Activated naive CD4-positive, alpha-beta T cell (primary cell): ENCODE measurements at regions not wholly inside any gene's neighbourhood (a gene's known extent, or its start where the extent isn't known, plus 50 kb on each side); places are given as distances from the start of the nearest gene placed in this dataset.

ENCODE experiments used
- DNase-seq, 4 experiments: peaks; one replicate each; lab custom pipeline; 2025; lab: John Stamatoyannopoulos, UW

- DNase-seq, result no peak
These were observed 58.4 kb upstream of the HS3ST1 start for GRCh38 chr4:11487139-11487538.

GRCh38 chr4:11485926-11486325 lies 57.2 kb upstream of the HS3ST1 start:
- DNase-seq, result no peak

GRCh38 chr4:11484531-11484930 lies 55.8 kb upstream of the HS3ST1 start:
- no peak for DNase-seq

GRCh38 chr4:11483046-11483445 lies 54.4 kb upstream of the HS3ST1 start:
- no peak for DNase-seq

GRCh38 chr4:11480683-11481082 lies 52.0 kb upstream of the HS3ST1 start:
- no peak for DNase-seq
